ENCODE measurements at regions not wholly inside any gene's neighbourhood (a gene's known extent, or its start where the extent isn't known, plus 50 kb on each side); places are given as distances from the start of the nearest gene placed in this dataset.

DNA sequence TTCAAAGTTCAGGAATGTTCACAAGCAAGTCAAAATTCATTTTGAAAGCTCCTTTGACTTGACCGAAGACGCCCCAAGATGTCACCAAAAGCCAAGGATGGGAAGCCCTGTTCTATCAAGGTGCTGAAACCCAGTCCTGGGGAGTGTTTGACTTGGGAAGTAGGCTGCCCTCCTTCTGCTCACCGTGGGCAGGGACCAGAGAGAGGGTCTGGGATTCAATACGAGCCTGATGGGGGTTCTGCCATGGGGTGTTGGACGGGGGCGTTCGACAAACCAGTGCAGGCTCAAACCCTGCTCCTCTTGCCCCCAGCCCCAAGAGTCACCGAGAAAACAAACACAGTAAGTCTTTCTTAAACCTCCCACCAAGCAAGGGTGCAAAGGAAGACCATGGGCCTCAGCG lies 150.1 kb upstream of the DIO3 start:
- Mint-ChIP-seq H3K36me3 (ENCODE audit: low read depth, unreplicated experiment) (no peaks in the 10 kb centered on the region), H3K4me1 (ENCODE audit: low read depth, unreplicated experiment) (peaks cover 22% of the 10 kb centered on the region), H3K4me3 (ENCODE audit: unreplicated experiment) (no peak overlapping the region), H3K27ac (ENCODE audit: unreplicated experiment) (no peak overlapping the region), H3K9me3 (ENCODE audit: unreplicated experiment) (peaks cover 4% of the 10 kb centered on the region), H3K27me3 (ENCODE audit: low read depth, unreplicated experiment) (peaks cover 35% of the 10 kb centered on the region)
- H3K4me1 ChIP-seq (ENCODE audit: insufficient read depth, low read length), result peaks cover 5% of the 10 kb centered on the region
- no peak overlapping the region for H3K4me2 ChIP-seq (ENCODE audit: low read length)
- H3K79me2 ChIP-seq (ENCODE audit: insufficient read depth, low read length), result no peaks in the 10 kb centered on the region
- H3K27ac ChIP-seq (ENCODE audit: low read depth, low read length), result no peak overlapping the region
- H4K20me1 ChIP-seq (ENCODE audit: insufficient read depth, low read length), result no peaks in the 10 kb centered on the region
- no peak overlapping the region for H3K9ac ChIP-seq (ENCODE audit: low read length)
- H3K36me3 ChIP-seq (ENCODE audit: insufficient read depth, low read length), result no peaks in the 10 kb centered on the region
- no peak for DNase-seq (ENCODE audit: low read depth)
- H3K27me3 ChIP-seq (ENCODE audit: insufficient read depth, low read length), result peaks cover 9% of the 10 kb centered on the region
- H3K9me3 ChIP-seq (ENCODE audit: insufficient read depth, low read depth, low read length), result no peaks in the 10 kb centered on the region
- no peak for FAIRE-seq
- H3K4me3 ChIP-seq (ENCODE audit: insufficient read depth, low read depth, low read length), result no peak overlapping the region
- TF ChIP-seq, protein P1, sequence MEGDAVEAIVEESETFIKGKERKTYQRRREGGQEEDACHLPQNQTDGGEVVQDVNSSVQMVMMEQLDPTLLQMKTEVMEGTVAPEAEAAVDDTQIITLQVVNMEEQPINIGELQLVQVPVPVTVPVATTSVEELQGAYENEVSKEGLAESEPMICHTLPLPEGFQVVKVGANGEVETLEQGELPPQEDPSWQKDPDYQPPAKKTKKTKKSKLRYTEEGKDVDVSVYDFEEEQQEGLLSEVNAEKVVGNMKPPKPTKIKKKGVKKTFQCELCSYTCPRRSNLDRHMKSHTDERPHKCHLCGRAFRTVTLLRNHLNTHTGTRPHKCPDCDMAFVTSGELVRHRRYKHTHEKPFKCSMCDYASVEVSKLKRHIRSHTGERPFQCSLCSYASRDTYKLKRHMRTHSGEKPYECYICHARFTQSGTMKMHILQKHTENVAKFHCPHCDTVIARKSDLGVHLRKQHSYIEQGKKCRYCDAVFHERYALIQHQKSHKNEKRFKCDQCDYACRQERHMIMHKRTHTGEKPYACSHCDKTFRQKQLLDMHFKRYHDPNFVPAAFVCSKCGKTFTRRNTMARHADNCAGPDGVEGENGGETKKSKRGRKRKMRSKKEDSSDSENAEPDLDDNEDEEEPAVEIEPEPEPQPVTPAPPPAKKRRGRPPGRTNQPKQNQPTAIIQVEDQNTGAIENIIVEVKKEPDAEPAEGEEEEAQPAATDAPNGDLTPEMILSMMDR (IDR thresholded peaks at IDR 0.05; ENCODE audit: insufficient read depth, low read depth, low read length), result no peak
- TF ChIP-seq EZH2 (IDR thresholded peaks at IDR 0.05; ENCODE audit: insufficient read depth, low read length), result no peak
- H2AFZ ChIP-seq (ENCODE audit: low read depth, low read length), result no peak overlapping the region

DNA sequence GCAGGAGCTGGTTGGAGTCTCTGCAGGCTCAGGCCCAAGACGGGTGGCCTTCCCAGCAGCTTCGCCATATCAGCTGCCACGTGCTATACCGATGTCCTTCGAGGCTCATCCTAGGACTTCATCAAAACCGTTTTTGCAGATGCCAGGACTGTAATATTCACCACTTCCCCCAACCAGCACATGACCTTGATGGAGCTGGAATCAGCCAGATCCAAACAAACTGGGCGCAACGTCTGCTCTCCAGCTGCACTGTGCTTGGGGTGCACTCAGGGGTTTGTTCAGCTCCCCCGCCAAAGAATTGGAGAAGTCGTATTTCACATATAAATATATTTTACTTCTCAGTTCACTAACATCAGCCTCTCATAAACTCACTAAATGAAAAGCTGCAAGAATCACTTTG lies 149.5 kb upstream of the DIO3 start:
- peaks cover 35% of the 10 kb centered on the region for H3K27me3 Mint-ChIP-seq (ENCODE audit: low read depth, unreplicated experiment)
- no peak overlapping the region for H3K4me3 Mint-ChIP-seq (ENCODE audit: unreplicated experiment)
- FAIRE-seq (no peak), DNase-seq (ENCODE audit: low read depth) (no peak)
- Histone ChIP-seq H4K20me1 (ENCODE audit: insufficient read depth, low read length) (no peaks in the 10 kb centered on the region), H3K27ac (ENCODE audit: low read depth, low read length) (no peak overlapping the region), H3K4me3 (ENCODE audit: insufficient read depth, low read depth, low read length) (no peak overlapping the region), H2AFZ (ENCODE audit: low read depth, low read length) (no peak overlapping the region), H3K9ac (ENCODE audit: low read length) (no peak overlapping the region), H3K36me3 (ENCODE audit: insufficient read depth, low read length) (no peaks in the 10 kb centered on the region), H3K4me2 (ENCODE audit: low read length) (no peak overlapping the region), H3K9me3 (ENCODE audit: insufficient read depth, low read depth, low read length) (no peaks in the 10 kb centered on the region), H3K4me1 (ENCODE audit: insufficient read depth, low read length) (peaks cover 5% of the 10 kb centered on the region), H3K27me3 (ENCODE audit: insufficient read depth, low read length) (peaks cover 9% of the 10 kb centered on the region), H3K79me2 (ENCODE audit: insufficient read depth, low read length) (no peaks in the 10 kb centered on the region)
- no peaks in the 10 kb centered on the region for H3K36me3 Mint-ChIP-seq (ENCODE audit: low read depth, unreplicated experiment)
- TF ChIP-seq EZH2 (IDR thresholded peaks at IDR 0.05; ENCODE audit: insufficient read depth, low read length), result no peak
- TF ChIP-seq, protein P1 (IDR thresholded peaks at IDR 0.05; ENCODE audit: insufficient read depth, low read depth, low read length), result no peak
- no peak overlapping the region for H3K27ac Mint-ChIP-seq (ENCODE audit: unreplicated experiment)
- H3K4me1 Mint-ChIP-seq (ENCODE audit: low read depth, unreplicated experiment), result peaks cover 25% of the 10 kb centered on the region
- peaks cover 4% of the 10 kb centered on the region for H3K9me3 Mint-ChIP-seq (ENCODE audit: unreplicated experiment)

DNA sequence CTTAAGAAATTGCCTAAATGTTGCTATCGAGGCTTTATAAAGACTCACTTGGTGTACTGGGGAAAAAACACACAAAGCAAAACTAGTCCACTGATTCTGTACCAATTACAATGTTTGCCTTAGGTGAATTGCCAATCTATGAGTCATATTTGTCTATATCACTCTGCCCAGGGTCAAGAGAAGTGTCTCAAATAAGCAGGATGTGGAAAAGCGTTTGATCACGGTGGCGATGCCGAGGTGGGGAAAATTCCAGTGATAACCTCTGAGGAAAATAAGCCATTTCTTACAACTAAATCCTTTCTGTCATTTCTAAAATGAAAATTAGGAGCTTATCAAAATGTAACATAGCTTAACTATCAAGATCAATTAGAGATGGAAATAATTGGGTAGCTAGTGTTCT lies 148.6 kb upstream of the DIO3 start:
- Histone ChIP-seq H2AFZ (ENCODE audit: low read depth, low read length) (no peak overlapping the region), H3K9me3 (ENCODE audit: insufficient read depth, low read depth, low read length) (no peaks in the 10 kb centered on the region), H3K4me1 (ENCODE audit: insufficient read depth, low read length) (peaks cover 5% of the 10 kb centered on the region), H3K9ac (ENCODE audit: low read length) (no peak overlapping the region), H3K27me3 (ENCODE audit: insufficient read depth, low read length) (peaks cover 9% of the 10 kb centered on the region), H3K27ac (ENCODE audit: low read depth, low read length) (no peak overlapping the region), H3K36me3 (ENCODE audit: insufficient read depth, low read length) (no peaks in the 10 kb centered on the region), H3K4me2 (ENCODE audit: low read length) (no peak overlapping the region), H3K79me2 (ENCODE audit: insufficient read depth, low read length) (no peaks in the 10 kb centered on the region), H4K20me1 (ENCODE audit: insufficient read depth, low read length) (no peaks in the 10 kb centered on the region), H3K4me3 (ENCODE audit: insufficient read depth, low read depth, low read length) (no peak overlapping the region)
- TF ChIP-seq, protein P1 (IDR thresholded peaks at IDR 0.05; ENCODE audit: insufficient read depth, low read depth, low read length), result no peak
- no peak for TF ChIP-seq EZH2 (IDR thresholded peaks at IDR 0.05; ENCODE audit: insufficient read depth, low read length)
- no peak overlapping the region for H3K4me3 Mint-ChIP-seq (ENCODE audit: unreplicated experiment)
- no peak for FAIRE-seq
- H3K9me3 Mint-ChIP-seq (ENCODE audit: unreplicated experiment), result peaks cover 4% of the 10 kb centered on the region
- peaks cover 25% of the 10 kb centered on the region for H3K4me1 Mint-ChIP-seq (ENCODE audit: low read depth, unreplicated experiment)
- H3K27ac Mint-ChIP-seq (ENCODE audit: unreplicated experiment), result no peak overlapping the region
- H3K36me3 Mint-ChIP-seq (ENCODE audit: low read depth, unreplicated experiment), result no peaks in the 10 kb centered on the region
- DNase-seq (ENCODE audit: low read depth), result no peak
- peaks cover 27% of the 10 kb centered on the region for H3K27me3 Mint-ChIP-seq (ENCODE audit: low read depth, unreplicated experiment)

All from astrocyte (in vitro differentiated cells and primary cell).